Muscle of back (tissue), 3 donors: ENCODE measurements at regions not wholly inside any gene's neighbourhood (a gene's known extent, or its start where the extent isn't known, plus 50 kb on each side); places are given as distances from the start of the nearest gene placed in this dataset.

Experiments used
- DNase-seq, 3 donors: peaks; one replicate each; pipeline versions ENCODE4 v3.0.0 to v3.0.0-alpha.2; 2013

DNA sequence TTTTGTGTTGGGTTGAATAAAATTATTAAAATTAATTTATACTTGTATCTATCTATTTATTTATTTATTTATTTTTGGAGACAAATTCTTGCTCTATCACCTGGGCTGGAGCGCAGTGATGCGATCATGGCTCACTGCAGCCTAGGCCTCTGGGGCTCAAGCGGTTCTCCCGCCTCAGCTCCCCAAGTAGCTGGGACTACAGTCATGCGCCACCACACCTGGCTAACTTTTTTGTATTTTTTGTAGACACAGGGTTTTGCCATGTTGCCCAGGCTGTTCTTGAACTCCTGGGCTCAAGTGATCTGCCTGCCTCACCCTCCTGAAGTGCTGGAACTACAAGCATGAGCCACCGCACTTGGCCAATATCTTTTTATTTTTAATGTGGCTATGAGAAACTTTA, 134.7 kb upstream of the SPDL1 start:
- no peak for DNase-seq

DNA sequence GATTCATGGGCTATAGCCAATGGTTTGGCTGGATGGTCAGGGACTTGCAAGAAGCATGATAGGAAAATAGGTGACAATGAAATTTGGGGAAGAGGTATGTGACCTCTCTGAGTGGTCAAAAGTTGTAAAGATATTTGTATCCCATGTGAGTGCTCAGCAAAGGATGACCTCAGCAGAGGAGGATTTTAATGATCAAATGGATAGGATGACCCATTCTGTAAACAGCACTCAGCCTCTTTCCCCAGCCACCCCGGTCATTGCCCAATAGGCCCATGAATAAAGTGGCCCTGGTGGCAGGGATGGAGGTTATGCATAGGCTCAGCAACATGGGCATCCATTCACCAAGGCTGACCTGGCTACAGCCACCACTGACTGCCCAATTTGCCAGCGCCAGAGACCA, 138.4 kb upstream of the SPDL1 start:
- DNase-seq: no peak

GRCh38 chr5:169442913-169443784, 140.4 kb upstream of the SPDL1 start:
- no peak for DNase-seq

- peak in 1 of 3 donors; percentile 21 for DNase-seq
Measured at GRCh38 chr5:169442403-169442874, 141.1 kb upstream of the SPDL1 start.

DNA sequence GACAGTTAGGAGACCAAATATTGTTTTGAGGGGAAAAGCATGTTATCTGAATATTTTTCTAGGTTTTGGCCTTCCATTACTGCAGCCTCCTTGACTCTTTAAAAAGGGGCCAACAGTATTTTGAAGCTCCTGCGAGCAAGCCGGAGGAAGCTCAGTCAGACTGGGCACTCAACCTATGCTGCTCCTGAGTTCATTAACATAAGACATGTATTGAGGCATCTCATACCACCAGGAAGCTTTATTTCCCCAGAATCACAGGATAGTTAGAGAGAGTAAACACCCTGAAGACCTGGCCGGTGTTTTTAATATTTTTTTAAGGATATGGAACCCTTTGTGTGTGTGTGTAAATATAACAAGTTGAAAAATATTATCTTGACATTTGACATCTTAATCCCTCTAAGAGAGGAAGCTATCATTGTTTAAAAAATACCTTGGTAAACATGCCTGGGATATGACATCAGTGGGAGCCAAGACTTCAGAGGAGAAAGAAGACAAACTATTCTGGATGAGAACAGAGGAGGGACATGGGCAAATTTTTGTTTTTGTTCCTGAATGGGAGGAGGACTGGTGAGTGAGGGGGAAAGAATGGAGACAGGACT, 139.3 kb upstream of the SLIT3 start:
- no peak for DNase-seq

GRCh38 chr5:169439362-169439761, 138.4 kb upstream of the SLIT3 start:
- DNase-seq: no peak

DNA sequence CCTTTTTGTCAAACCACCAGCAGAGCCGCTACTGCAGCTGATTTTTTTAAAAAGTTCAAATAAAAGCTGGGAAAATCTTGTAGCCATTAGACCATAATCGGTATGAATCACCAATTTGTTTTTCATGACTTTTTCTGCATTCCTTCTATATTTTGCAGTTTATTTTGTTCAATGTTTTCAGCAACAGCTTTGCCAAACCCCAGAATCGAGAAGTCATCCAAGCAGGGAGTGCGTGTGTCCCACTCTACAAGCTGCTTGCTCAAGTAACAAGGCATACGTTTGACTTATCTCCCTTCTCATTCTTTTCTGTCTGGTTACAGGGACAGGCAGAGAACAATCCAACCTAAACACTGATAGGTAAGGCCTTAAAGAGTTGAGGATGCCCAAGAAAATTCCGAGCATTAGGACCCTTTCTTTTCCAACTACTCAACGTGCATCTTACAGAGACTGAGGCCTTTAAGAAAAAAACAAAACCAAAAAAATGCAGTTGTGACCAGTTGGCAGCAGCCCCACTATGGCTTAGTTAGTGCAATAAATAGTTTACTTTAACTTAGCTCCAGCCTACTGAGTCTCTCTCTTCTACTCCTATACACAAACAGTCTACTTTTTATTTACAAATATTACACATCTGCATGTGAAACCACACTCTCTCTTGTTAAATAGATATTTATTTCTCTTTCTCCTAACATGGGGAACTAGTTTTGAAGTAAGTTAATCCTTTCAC, 134.7 kb upstream of the SLIT3 start:
- DNase-seq: peak in 1 of 3 donors; percentile 25

DNA sequence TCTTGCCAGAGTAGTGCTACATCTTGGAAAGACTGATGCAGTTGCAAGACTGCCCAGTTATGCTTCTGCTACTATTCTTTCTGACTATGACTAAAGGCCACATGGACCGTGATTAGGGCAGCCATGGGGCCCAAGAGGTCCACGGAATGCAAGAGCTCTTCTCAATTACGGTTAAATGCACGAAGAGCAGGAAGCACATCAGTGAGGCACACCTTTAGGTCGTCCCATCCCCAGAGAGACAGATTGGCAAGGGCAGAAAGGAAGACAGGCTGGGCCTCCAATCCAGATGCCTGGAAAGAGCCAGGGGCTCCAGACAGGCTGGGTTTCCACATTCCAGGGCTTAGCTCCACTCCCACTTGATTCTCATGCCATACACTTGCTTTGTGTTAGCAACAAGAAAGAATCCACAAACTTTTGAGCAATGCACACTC, 132.3 kb upstream of the SLIT3 start:
- DNase-seq: peak in 1 of 3 donors; percentile 42

DNA sequence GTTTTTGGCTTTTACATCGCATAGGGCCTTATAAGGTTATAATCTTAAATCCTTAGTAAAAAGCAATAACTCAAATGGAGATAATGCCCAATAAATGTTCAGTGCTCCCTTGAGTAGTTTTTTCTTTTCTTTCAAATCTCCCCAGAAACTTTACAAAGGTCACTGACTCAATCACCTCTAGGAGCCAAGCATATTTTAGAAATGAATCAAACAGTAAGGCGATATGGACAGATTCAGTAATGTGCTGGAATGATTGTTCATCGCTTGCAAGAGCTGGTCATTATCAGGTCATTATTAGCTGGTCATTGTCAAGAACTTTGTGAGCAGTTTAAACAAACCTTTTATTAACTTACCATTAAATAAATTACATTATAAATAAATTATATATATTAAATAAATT, 130.4 kb upstream of the SLIT3 start:
- no peak for DNase-seq

- peak in 1 of 3 donors; percentile 22 for DNase-seq
Measured at GRCh38 chr5:169430671-169431070, 129.7 kb upstream of the SLIT3 start.

GRCh38 chr5:169429044-169429443, 128.1 kb upstream of the SLIT3 start:
- no peak for DNase-seq

- no peak for DNase-seq
Measured at GRCh38 chr5:169426784-169427183, 125.8 kb upstream of the SLIT3 start.

DNA sequence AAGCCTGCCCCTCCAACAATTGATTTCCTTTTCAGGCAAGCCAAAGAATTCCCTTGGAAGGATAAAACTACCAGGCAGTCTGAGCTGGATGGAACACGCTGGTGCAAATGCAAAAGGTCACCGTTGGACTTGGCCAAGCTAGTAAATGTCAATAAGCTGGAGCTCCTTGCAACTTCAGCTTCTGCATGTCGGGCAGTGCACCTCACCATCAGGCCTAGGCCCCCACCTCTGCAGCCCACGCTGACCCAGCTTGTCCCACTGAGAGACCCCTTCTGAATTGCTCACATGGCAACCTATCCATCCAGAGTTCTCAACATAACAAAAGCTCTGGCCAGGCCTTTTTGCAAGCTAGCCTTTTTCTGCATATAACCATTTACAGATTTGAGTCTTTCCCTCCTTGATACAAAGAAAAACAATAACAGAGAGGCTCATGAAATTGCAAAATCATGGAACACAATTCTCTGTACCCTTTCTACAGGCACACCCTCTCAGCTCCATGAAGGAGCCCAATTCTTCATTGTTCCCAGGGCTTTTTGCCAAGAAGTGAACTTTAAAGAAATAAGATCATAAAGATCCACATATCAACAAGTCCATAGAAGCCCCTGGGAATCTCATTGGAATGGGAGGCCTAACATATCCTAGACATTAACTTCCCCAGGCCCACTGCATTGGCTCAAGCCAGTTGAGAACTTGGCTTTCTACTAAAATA, 123.9 kb upstream of the SLIT3 start:
- peak in 1 of 3 donors; percentile 40 for DNase-seq

GRCh38 chr5:169424279-169424655, 123.3 kb upstream of the SLIT3 start:
- DNase-seq: no peak

DNA sequence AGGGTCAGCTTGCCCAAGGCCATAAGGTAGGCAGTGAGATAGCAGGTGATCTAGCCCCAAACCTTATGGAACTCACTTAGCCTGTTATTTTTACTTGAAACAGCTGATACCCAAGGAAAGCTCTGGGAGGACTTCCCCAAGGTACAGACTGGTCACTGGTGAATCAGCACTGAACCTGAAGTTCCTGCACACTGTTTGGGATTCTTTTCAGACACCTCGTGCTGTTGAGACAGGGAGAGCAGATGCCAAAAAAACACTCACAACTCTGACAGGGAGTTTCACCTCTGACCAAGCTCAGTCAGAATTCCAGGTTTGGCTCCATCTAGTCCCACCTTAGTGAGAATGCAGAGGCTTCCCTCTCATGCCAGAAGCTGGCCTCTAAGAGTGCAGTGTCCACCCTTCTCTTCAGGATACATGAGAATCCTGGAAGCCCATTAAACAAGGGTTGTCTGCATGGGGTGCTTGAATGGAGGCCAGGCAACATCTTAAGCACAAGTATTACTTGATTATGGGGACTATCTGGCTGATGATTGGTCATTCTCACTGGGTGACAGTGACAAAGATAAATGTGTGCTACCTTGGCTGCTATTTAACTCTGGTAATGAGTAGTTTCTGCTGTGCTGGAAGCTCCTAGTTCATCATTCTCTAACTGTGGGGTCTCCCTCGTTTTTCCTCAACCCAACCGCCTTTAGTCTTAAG, 122.8 kb upstream of the SLIT3 start:
- no peak for DNase-seq

- no peak for DNase-seq
Measured at GRCh38 chr5:169422087-169422486, 121.1 kb upstream of the SLIT3 start.

GRCh38 chr5:169421677-169422076, 120.7 kb upstream of the SLIT3 start:
- DNase-seq: no peak

- no peak for DNase-seq
Measured at GRCh38 chr5:169417676-169418075, 116.7 kb upstream of the SLIT3 start.

GRCh38 chr5:169416583-169417196, 115.8 kb upstream of the SLIT3 start:
- DNase-seq: peak; percentile 34 to 89 (median 66)

- no peak for DNase-seq
Measured at GRCh38 chr5:169415948-169416347, 115.0 kb upstream of the SLIT3 start.

DNA sequence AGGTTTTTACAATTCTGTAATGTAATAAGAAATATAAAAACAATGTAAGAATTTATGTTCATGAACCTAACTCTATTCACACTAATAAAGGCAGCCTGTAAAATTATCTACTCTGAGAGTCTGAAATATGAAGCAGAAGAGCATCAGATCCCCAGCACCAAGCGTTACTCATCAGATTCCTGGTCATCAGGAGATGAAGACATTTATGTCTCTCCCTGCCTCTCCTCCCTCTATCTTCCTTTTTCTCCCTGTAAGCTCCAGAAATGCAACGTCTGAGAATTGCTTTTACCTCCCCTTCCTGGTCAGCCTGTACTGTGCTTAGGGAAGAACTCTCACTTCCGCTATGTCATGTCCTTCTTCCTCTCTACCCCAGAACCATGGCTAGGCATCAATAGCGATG, 114.4 kb upstream of the SLIT3 start:
- no peak for DNase-seq
